GM12891 (cell line): ENCODE measurements at regions not wholly inside any gene's neighbourhood (a gene's known extent, or its start where the extent isn't known, plus 50 kb on each side); places are given as distances from the start of the nearest gene placed in this dataset.
"Not testable (repeated sequence)": the region's sequence is repeated elsewhere in the genome, so short reads cannot be mapped to it uniquely, and the experiment has no call there.

Experiments
- DNase-seq: peaks from one replicate; pipeline ENCODE4 v3.0.0; 2011; ENCODE audit warnings: low spot score; ENCODE audit not compliant: insufficient read length
- FAIRE-seq: peaks from 2 replicates; lab custom pipeline; 2011; peaks lifted over from hg19 to GRCh38; lab: Jason Lieb, UNC
- PAX5 ChIP-seq: IDR thresholded peaks from 2 replicates; pipeline ENCODE4 v1.6.1; 2011; ENCODE audit warnings: low read length, moderate library complexity, mild to moderate bottlenecking; ENCODE audit not compliant: insufficient read depth, severe bottlenecking
- POLR2A ChIP-seq: IDR thresholded peaks from 2 replicates; pipeline ENCODE4 v1.6.1; 2011; ENCODE audit warnings: low read depth, low read length, control low read depth
- POLR2AphosphoS5 ChIP-seq: IDR thresholded peaks from 2 replicates; pipeline ENCODE4 v1.6.1; 2011; ENCODE audit warnings: low read depth, low read length, control low read depth
- POU2F2 ChIP-seq: IDR thresholded peaks from 2 replicates; pipeline ENCODE4 v1.6.1; 2011; ENCODE audit warnings: low read depth, mild to moderate bottlenecking, control low read depth, low read length, moderate library complexity
- SPI1 ChIP-seq: IDR thresholded peaks from 2 replicates; pipeline ENCODE4 v1.6.1; 2011; ENCODE audit warnings: low read depth, low read length, control low read depth
- TAF1 ChIP-seq: IDR thresholded peaks from 2 replicates; pipeline ENCODE4 v1.6.1; 2011; ENCODE audit warnings: low read depth, low read length, control low read depth

GRCh38 chr3:163721596-163721995 is 1356.7 kb downstream of the SI start:
- FAIRE-seq (no peak), DNase-seq (no peak)
- TF ChIP-seq TAF1 (no peak), PAX5 (no peak), POLR2AphosphoS5 (no peak), POU2F2 (no peak), SPI1 (no peak), POLR2A (no peak)

GRCh38 chr3:163717377-163717776 is 1360.9 kb downstream of the SI start:
- no peak for DNase-seq
- FAIRE-seq = no peak
- no peak for TF ChIP-seq SPI1
- no peak for TF ChIP-seq POLR2AphosphoS5
- no peak for TF ChIP-seq POLR2A

GRCh38 chr3:163708428-163708827 is 1369.9 kb downstream of the SI start:
- FAIRE-seq = no peak
- no peak for DNase-seq
- TF ChIP-seq POLR2AphosphoS5 (no peak), SPI1 (no peak)

- DNase-seq (no peak), FAIRE-seq (no peak)
These were observed 1370.6 kb downstream of the SI start for GRCh38 chr3:163707659-163708058.

GRCh38 chr3:163698221-163698620 is 1380.1 kb downstream of the SI start:
- FAIRE-seq, DNase-seq: not testable (repeated sequence)

More at GRCh38 chr3:163707659-163708058, 1370.6 kb downstream of the SI start:
- TF ChIP-seq POU2F2 (no peak), POLR2AphosphoS5 (no peak), PAX5 (no peak), POLR2A (no peak), TAF1 (no peak)

GRCh38 chr3:163692494-163692893 is 1385.8 kb downstream of the SI start:
- FAIRE-seq (no peak), DNase-seq (no peak)
- TF ChIP-seq PAX5 (no peak), TAF1 (no peak), POLR2AphosphoS5 (no peak), POLR2A (no peak), POU2F2 (no peak), SPI1 (no peak)

GRCh38 chr3:163684651-163685050 is 1393.6 kb downstream of the SI start:
- FAIRE-seq = no peak
- no peak for DNase-seq
- TF ChIP-seq POLR2AphosphoS5 (no peak), PAX5 (no peak), POLR2A (no peak), TAF1 (no peak), POU2F2 (no peak), SPI1 (no peak)

GRCh38 chr3:163672954-163673353 is 1405.3 kb downstream of the SI start:
- TF ChIP-seq POLR2A = no peak
- TF ChIP-seq TAF1 = no peak
- no peak for TF ChIP-seq PAX5
- TF ChIP-seq POLR2AphosphoS5 = no peak
- TF ChIP-seq SPI1 = no peak
- no peak for TF ChIP-seq POU2F2
- DNase-seq = no peak
- no peak for FAIRE-seq

GRCh38 chr3:163671201-163671600 is 1407.1 kb downstream of the SI start:
- DNase-seq = no peak
- FAIRE-seq = no peak

GRCh38 chr3:163664466-163664865 is 1413.8 kb downstream of the SI start:
- FAIRE-seq (no peak), DNase-seq (no peak)
- no peak for TF ChIP-seq TAF1
- TF ChIP-seq POU2F2 = no peak
- TF ChIP-seq POLR2A = no peak
- TF ChIP-seq PAX5 = no peak
- no peak for TF ChIP-seq SPI1
- TF ChIP-seq POLR2AphosphoS5 = no peak

More at GRCh38 chr3:163671201-163671600, 1407.1 kb downstream of the SI start:
- TF ChIP-seq POLR2AphosphoS5 (no peak), SPI1 (no peak), POU2F2 (no peak), TAF1 (no peak), POLR2A (no peak), PAX5 (no peak)
